Body of pancreas (tissue), 4 donors: ENCODE measurements at regions not wholly inside any gene's neighbourhood (a gene's known extent, or its start where the extent isn't known, plus 50 kb on each side); places are given as distances from the start of the nearest gene placed in this dataset.

Experiments used
- CTCF ChIP-seq, 7 experiments: fragments of 450-650 bp in 4 of 7; fragments of 200-600 bp in 3 of 7; sonication (generic) in 3 of 7; IDR thresholded peaks; one replicate each; pipeline ENCODE4 v1.5.1; 2016 to 2019; ENCODE audit warnings: antibody characterized with exemption in 7 of 7
- POLR2A ChIP-seq, 3 donors: fragments of 450-650 bp; IDR thresholded peaks; one replicate each; pipeline ENCODE4 v1.6.1; 2016; ENCODE audit warnings: antibody characterized with exemption in 3 of 3, mild to moderate bottlenecking in 2 of 3

GRCh38 chr20:7493311-7493710, 446.9 kb downstream of the HAO1 start:
- no peak for TF ChIP-seq POLR2A (IDR thresholded peaks at IDR 0.05)
- TF ChIP-seq CTCF (IDR thresholded peaks at IDR 0.05) = no peak
